DOHH2 (cell line): ENCODE measurements at regions not wholly inside any gene's neighbourhood (a gene's known extent, or its start where the extent isn't known, plus 50 kb on each side); places are given as distances from the start of the nearest gene placed in this dataset.

Experiments
- EZH2phosphoT487 ChIP-seq: fragments of 200-600 bp; sonication (generic); IDR thresholded peaks from 2 replicates; pipeline ENCODE4 v1.6.1; 2017; ENCODE audit warnings: borderline replicate concordance, mild to moderate bottlenecking, antibody characterized with exemption, low read length, moderate library complexity, mixed read lengths
- TF ChIP-seq, protein P1 (sequence below): fragments of 200-600 bp; sonication (generic); IDR thresholded peaks from one replicate; pipeline ENCODE4 v1.5.1; 2014; ENCODE audit warnings: antibody characterized with exemption, mild to moderate bottlenecking, low read depth, low read length; ENCODE audit not compliant: poor library complexity, severe bottlenecking

DNA sequence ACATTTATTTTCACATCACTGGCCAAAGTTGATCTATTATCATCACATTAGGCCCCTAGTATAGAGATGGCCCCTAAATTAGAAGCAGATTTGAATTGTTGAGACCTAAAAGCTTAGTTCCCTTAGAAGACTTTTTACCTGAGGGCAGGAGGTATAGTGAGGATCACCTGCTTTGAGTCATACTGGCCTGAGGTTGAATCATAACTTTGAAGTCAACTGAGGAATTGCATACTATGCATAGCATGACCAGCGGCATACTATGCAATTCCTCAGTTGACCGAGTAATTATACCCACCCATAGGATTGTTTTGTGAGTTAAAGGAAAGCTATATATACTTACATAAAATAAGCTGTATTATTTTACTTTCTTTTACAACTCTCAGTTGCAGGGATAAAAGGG is 50.3 kb upstream of the DPH5 start:
- TF ChIP-seq, protein P1, sequence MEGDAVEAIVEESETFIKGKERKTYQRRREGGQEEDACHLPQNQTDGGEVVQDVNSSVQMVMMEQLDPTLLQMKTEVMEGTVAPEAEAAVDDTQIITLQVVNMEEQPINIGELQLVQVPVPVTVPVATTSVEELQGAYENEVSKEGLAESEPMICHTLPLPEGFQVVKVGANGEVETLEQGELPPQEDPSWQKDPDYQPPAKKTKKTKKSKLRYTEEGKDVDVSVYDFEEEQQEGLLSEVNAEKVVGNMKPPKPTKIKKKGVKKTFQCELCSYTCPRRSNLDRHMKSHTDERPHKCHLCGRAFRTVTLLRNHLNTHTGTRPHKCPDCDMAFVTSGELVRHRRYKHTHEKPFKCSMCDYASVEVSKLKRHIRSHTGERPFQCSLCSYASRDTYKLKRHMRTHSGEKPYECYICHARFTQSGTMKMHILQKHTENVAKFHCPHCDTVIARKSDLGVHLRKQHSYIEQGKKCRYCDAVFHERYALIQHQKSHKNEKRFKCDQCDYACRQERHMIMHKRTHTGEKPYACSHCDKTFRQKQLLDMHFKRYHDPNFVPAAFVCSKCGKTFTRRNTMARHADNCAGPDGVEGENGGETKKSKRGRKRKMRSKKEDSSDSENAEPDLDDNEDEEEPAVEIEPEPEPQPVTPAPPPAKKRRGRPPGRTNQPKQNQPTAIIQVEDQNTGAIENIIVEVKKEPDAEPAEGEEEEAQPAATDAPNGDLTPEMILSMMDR: no peak
- TF ChIP-seq EZH2phosphoT487: no peak
